ENCODE measurements at regions not wholly inside any gene's neighbourhood (a gene's known extent, or its start where the extent isn't known, plus 50 kb on each side); places are given as distances from the start of the nearest gene placed in this dataset.

- TF ChIP-seq L3MBTL2 (conservative IDR thresholded peaks at IDR 0.05) (no peak), SUZ12 (IDR thresholded peaks at IDR 0.05) (no peak), FOXA1 (IDR thresholded peaks at IDR 0.05) (no peak), SP1 (IDR thresholded peaks at IDR 0.05) (no peak), TARDBP (IDR thresholded peaks at IDR 0.05) (no peak), BHLHE40 (IDR thresholded peaks at IDR 0.05; ENCODE audit: borderline replicate concordance) (no peak), CTBP1 (IDR thresholded peaks at IDR 0.05; ENCODE audit: borderline replicate concordance) (no peak), ARNT (IDR thresholded peaks at IDR 0.05) (no peak), FOXM1 (IDR thresholded peaks at IDR 0.05; ENCODE audit: borderline replicate concordance) (no peak), HDGF (IDR thresholded peaks at IDR 0.05; ENCODE audit: borderline replicate concordance) (no peak), ZNF384 (IDR thresholded peaks at IDR 0.05) (no peak)
These were observed 84.2 kb upstream of the FBXO11 start for GRCh38 chr2:47990503-47990902.

All from HEK293T (cell line).